Gastrocnemius medialis (tissue), 4 donors: ENCODE measurements at regions not wholly inside any gene's neighbourhood (a gene's known extent, or its start where the extent isn't known, plus 50 kb on each side); places are given as distances from the start of the nearest gene placed in this dataset.

Experiments used
- CTCF ChIP-seq, 5 experiments: fragments of 450-650 bp in 3 of 5; fragments of 200-600 bp in 2 of 5; sonication (generic) in 2 of 5; IDR thresholded peaks in 4 of 5; conservative IDR thresholded peaks in 1 of 5; 1 replicate in 4 of 5; 2 replicates in 1 of 5; pipeline ENCODE4 v1.5.1; 2016 to 2019; ENCODE audit warnings: antibody characterized with exemption in 5 of 5, mild to moderate bottlenecking in 3 of 5, moderate library complexity in 3 of 5
- POLR2A ChIP-seq, 2 donors: fragments of 450-650 bp; IDR thresholded peaks; one replicate each; pipeline ENCODE4 v1.6.1; 2017; ENCODE audit warnings: antibody characterized with exemption in 2 of 2, mild to moderate bottlenecking in 2 of 2, moderate library complexity in 2 of 2

GRCh38 chr20:40291493-40292135 is 397.4 kb downstream of the MAFB start:
- TF ChIP-seq POLR2A (IDR thresholded peaks at IDR 0.05), result no peak
- no peak for TF ChIP-seq CTCF (IDR thresholded peaks at IDR 0.05 in 4 of 5, conservative IDR thresholded peaks at IDR 0.05 in 1 of 5)
